ENCODE measurements at regions not wholly inside any gene's neighbourhood (a gene's known extent, or its start where the extent isn't known, plus 50 kb on each side); places are given as distances from the start of the nearest gene placed in this dataset.
A peak's percentile ranks its signal among the peaks of the same experiment; 100 is the strongest.

DNA sequence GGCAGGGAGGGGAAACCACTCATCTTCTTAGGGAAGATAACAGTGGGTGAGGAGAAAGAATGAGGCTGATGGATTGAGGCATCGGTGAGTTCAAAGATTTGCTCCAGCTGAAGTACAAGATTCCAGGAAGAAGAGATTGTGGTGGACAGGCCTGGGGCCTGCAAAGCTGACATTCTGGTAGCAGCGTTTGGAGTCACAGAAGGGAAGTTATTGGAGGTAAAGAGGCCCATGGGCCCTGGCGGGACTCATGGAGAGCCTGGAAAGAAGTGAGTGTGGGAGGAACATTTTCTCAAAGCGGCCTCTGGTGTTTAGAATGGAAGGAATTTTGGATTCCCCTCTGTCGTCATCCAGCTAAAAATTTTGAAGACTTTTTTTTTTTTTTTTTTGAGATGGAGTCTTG is 160.0 kb upstream of the KLF6 start:
- H3K9me3 ChIP-seq (ENCODE audit: severe bottlenecking): no peaks in the 10 kb centered on the region
- TF ChIP-seq, protein P1, sequence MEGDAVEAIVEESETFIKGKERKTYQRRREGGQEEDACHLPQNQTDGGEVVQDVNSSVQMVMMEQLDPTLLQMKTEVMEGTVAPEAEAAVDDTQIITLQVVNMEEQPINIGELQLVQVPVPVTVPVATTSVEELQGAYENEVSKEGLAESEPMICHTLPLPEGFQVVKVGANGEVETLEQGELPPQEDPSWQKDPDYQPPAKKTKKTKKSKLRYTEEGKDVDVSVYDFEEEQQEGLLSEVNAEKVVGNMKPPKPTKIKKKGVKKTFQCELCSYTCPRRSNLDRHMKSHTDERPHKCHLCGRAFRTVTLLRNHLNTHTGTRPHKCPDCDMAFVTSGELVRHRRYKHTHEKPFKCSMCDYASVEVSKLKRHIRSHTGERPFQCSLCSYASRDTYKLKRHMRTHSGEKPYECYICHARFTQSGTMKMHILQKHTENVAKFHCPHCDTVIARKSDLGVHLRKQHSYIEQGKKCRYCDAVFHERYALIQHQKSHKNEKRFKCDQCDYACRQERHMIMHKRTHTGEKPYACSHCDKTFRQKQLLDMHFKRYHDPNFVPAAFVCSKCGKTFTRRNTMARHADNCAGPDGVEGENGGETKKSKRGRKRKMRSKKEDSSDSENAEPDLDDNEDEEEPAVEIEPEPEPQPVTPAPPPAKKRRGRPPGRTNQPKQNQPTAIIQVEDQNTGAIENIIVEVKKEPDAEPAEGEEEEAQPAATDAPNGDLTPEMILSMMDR (IDR thresholded peaks at IDR 0.05; ENCODE audit: poor library complexity, severe bottlenecking): no peak
- peaks cover 4% of the 10 kb centered on the region for H3K4me1 ChIP-seq (ENCODE audit: insufficient read depth, poor library complexity, severe bottlenecking)
- no peak overlapping the region for H3K27ac ChIP-seq (ENCODE audit: poor library complexity, severe bottlenecking)
- ATAC-seq (ENCODE audit: low read depth): no peak
- H3K4me3 ChIP-seq (ENCODE audit: severe bottlenecking): no peak overlapping the region
- H3K27me3 ChIP-seq (ENCODE audit: insufficient read depth, poor library complexity, severe bottlenecking): no peaks in the 10 kb centered on the region
- no peak for DNase-seq (ENCODE audit: low spot score)
- no peaks in the 10 kb centered on the region for H3K36me3 ChIP-seq (ENCODE audit: low read depth)

DNA sequence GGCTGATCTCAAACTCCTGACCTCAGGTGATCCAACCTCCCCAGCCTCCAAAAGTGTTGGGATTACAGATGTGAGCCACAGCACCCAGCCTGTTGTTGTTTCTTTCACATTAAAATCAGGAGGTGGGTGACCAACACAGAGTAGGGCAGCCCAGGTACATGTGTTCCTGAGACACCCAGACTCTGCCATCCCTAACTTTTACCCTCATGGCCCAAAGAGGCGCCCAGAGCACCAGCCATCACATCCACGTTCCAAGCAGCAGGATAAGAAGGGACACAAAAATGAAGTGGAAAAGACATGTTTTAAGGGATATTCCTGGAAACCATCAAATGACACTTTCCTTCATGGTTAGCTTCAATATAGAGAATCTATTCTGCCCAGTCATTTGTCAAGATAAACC is 159.6 kb upstream of the KLF6 start:
- Histone ChIP-seq H3K27ac (ENCODE audit: poor library complexity, severe bottlenecking) (no peak overlapping the region), H3K4me1 (ENCODE audit: insufficient read depth, poor library complexity, severe bottlenecking) (peaks cover 4% of the 10 kb centered on the region), H3K9me3 (ENCODE audit: severe bottlenecking) (no peaks in the 10 kb centered on the region), H3K27me3 (ENCODE audit: insufficient read depth, poor library complexity, severe bottlenecking) (no peaks in the 10 kb centered on the region), H3K36me3 (ENCODE audit: low read depth) (no peaks in the 10 kb centered on the region), H3K4me3 (ENCODE audit: severe bottlenecking) (no peak overlapping the region)
- TF ChIP-seq, protein P1 (IDR thresholded peaks at IDR 0.05; ENCODE audit: poor library complexity, severe bottlenecking): no peak
- no peak for DNase-seq (ENCODE audit: low spot score)
- no peak for ATAC-seq (ENCODE audit: low read depth)

DNA sequence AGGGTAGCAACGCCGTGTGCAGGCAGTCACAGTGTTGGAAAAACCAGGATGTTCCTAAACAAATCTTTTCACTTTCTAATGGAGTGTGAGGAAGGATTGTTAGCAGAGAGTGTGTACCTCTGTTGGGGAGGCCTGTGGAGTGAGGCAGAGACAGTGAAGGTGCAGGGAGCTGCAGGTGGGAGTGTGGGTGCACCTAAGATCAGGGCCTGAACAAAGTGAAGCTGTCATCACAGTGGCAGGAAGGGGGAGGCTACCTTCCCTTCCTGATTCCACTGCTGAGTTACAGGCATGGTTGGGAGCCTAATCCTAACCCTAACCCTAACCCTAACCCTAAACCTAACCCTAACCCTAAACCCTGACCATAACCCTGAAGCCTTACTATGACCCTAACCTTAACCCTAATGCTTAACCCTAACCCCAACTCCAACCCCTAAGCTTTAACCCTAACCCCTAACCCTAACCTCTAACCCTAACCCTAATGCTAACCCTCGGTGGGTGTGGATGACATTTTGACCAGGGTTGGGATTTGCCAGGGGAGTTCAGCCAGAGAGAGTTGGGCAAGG is 158.8 kb upstream of the KLF6 start:
- H3K4me3 ChIP-seq (ENCODE audit: severe bottlenecking): no peak overlapping the region
- H3K27me3 ChIP-seq (ENCODE audit: insufficient read depth, poor library complexity, severe bottlenecking): no peaks in the 10 kb centered on the region
- TF ChIP-seq, protein P1 (IDR thresholded peaks at IDR 0.05; ENCODE audit: poor library complexity, severe bottlenecking): no peak
- H3K4me1 ChIP-seq (ENCODE audit: insufficient read depth, poor library complexity, severe bottlenecking): peaks cover 4% of the 10 kb centered on the region
- H3K36me3 ChIP-seq (ENCODE audit: low read depth): no peaks in the 10 kb centered on the region
- DNase-seq (ENCODE audit: low spot score): no peak
- no peaks in the 10 kb centered on the region for H3K9me3 ChIP-seq (ENCODE audit: severe bottlenecking)
- ATAC-seq (ENCODE audit: low read depth): no peak
- no peak overlapping the region for H3K27ac ChIP-seq (ENCODE audit: poor library complexity, severe bottlenecking)

DNA sequence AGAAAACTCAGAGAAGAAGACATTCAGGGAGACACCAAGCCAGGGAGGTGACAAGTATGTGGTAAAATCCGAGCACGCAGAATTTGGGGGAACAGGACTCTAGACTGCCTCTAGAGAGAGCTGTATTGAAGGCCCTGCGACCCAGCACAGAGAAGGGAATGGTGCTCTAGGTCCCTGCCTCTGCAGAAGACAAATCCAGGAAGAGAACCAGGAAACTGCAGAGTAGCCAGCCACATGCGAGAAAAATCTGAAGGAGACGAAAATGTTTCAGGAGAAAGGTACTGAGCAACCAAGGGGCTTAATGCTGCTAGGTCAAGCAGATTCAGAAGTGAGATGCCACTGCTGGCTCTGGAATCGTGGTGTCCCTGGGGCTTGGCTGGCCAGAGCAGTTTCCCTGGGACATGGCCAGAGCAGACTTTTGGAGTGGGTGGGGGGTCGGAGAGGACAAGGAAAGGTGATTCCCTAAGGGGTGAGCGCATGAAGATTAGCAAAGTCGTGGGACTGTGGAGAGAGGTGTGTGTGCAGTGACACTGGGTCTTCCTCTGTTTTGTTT is 158.0 kb upstream of the KLF6 start:
- no peaks in the 10 kb centered on the region for H3K9me3 ChIP-seq (ENCODE audit: severe bottlenecking)
- H3K4me3 ChIP-seq (ENCODE audit: severe bottlenecking): no peak overlapping the region
- H3K4me1 ChIP-seq (ENCODE audit: insufficient read depth, poor library complexity, severe bottlenecking): peaks cover 4% of the 10 kb centered on the region
- H3K27ac ChIP-seq (ENCODE audit: poor library complexity, severe bottlenecking): no peak overlapping the region
- TF ChIP-seq, protein P1 (IDR thresholded peaks at IDR 0.05; ENCODE audit: poor library complexity, severe bottlenecking): no peak
- no peaks in the 10 kb centered on the region for H3K27me3 ChIP-seq (ENCODE audit: insufficient read depth, poor library complexity, severe bottlenecking)
- DNase-seq (ENCODE audit: low spot score): no peak
- H3K36me3 ChIP-seq (ENCODE audit: low read depth): no peaks in the 10 kb centered on the region
- ATAC-seq (ENCODE audit: low read depth): 0 out of 3 replicates have a peak, but pooled peaks have one; percentile 10

DNA sequence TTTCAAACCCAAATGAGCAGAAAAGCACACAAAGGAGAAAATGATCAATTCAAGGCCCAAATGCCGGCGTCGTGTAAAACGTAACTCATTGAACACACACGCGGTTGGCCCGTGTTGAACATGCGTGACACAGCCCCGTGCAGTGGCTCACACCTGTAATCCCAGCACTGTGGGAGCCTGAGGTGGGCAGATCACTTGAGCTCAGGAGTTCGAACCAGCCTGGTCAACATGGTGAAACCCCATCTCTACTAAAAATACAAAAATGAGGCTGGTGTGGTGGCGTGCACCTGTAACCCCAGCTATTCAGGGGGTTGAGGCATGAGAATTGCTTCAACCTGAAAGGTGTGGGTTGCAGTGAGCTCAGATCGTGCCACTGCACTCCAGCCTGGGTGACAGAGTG is 156.7 kb upstream of the KLF6 start:
- no peaks in the 10 kb centered on the region for H3K9me3 ChIP-seq (ENCODE audit: severe bottlenecking)
- TF ChIP-seq, protein P1 (IDR thresholded peaks at IDR 0.05; ENCODE audit: poor library complexity, severe bottlenecking): no peak
- no peak overlapping the region for H3K27ac ChIP-seq (ENCODE audit: poor library complexity, severe bottlenecking)
- H3K36me3 ChIP-seq (ENCODE audit: low read depth): no peaks in the 10 kb centered on the region
- peaks cover 4% of the 10 kb centered on the region for H3K4me1 ChIP-seq (ENCODE audit: insufficient read depth, poor library complexity, severe bottlenecking)
- ATAC-seq (ENCODE audit: low read depth) (no peak), DNase-seq (ENCODE audit: low spot score) (no peak)
- no peak overlapping the region for H3K4me3 ChIP-seq (ENCODE audit: severe bottlenecking)
- no peaks in the 10 kb centered on the region for H3K27me3 ChIP-seq (ENCODE audit: insufficient read depth, poor library complexity, severe bottlenecking)

All from RWPE2 (cell line).